ENCODE measurements at regions not wholly inside any gene's neighbourhood (a gene's known extent, or its start where the extent isn't known, plus 50 kb on each side); places are given as distances from the start of the nearest gene placed in this dataset.

DNA sequence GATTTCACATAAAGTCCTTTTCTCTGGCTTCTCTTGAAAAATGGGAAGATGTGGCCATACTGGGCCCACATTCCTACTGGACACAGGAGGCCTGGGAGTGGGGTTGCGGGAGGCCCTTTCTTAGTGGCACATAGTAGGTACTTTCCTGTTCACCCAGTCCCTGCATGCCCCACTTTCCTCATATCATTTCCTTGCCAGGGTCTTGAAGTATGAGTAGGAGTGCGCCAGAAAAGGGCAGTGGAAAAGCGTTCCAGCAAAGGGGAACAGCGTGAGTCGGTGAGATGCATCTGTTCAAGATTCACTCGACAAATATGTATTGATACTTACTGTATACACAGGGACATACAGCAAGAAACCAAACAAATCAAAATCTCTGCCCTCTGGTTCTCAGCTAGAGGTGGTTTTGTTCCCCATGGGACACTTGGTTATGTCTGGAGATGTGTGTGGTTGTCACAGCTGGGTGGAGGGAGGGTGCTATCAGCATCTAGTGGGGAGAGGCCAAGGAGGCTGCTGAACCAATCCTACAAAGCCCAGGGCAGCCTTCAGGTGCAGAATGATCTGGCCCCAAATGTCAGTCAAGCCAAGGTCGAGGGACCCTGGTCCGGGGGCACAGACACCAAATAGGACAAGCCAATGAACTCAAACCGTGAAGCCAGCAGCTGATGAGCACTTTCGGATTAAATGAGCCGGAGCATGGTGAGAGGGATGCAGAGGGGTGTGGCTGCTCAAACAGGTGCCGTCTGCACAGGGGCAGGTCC is 151.4 kb downstream of the CEBPB start:
- Histone ChIP-seq H3K9me3 (ENCODE audit: control insufficient read depth in 2 of 3, insufficient read depth in 1 of 3, low read length in 3 of 3) (no peaks in the 10 kb centered on the region), H3K4me1 (ENCODE audit: control insufficient read depth in 2 of 3, insufficient read depth in 2 of 3, low read depth in 1 of 3, low read length in 3 of 3) (peaks cover 0 to 26% (median 14%) of the 10 kb centered on the region in 3 donors), H3K9ac (ENCODE audit: low read length in 3 of 3) (no peak overlapping the region), H3K27ac (ENCODE audit: low read depth in 2 of 2, low read length in 2 of 2) (no peak overlapping the region), H3K4me3 (ENCODE audit: low read length in 3 of 3) (no peak overlapping the region), H3K27me3 (ENCODE audit: control insufficient read depth, insufficient read depth, low read length) (no peaks in the 10 kb centered on the region), H3K36me3 (ENCODE audit: control insufficient read depth in 2 of 3, insufficient read depth in 3 of 3, low read length in 3 of 3) (no peaks in the 10 kb centered on the region)
- DNase-seq = no peak
- TF ChIP-seq, protein P1, sequence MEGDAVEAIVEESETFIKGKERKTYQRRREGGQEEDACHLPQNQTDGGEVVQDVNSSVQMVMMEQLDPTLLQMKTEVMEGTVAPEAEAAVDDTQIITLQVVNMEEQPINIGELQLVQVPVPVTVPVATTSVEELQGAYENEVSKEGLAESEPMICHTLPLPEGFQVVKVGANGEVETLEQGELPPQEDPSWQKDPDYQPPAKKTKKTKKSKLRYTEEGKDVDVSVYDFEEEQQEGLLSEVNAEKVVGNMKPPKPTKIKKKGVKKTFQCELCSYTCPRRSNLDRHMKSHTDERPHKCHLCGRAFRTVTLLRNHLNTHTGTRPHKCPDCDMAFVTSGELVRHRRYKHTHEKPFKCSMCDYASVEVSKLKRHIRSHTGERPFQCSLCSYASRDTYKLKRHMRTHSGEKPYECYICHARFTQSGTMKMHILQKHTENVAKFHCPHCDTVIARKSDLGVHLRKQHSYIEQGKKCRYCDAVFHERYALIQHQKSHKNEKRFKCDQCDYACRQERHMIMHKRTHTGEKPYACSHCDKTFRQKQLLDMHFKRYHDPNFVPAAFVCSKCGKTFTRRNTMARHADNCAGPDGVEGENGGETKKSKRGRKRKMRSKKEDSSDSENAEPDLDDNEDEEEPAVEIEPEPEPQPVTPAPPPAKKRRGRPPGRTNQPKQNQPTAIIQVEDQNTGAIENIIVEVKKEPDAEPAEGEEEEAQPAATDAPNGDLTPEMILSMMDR (IDR thresholded peaks at IDR 0.05; ENCODE audit: borderline replicate concordance, extremely low read depth, insufficient read depth) = no peak
- intact Hi-C loops (cut with DNase I) = no loop called here
- no peak for FAIRE-seq

DNA sequence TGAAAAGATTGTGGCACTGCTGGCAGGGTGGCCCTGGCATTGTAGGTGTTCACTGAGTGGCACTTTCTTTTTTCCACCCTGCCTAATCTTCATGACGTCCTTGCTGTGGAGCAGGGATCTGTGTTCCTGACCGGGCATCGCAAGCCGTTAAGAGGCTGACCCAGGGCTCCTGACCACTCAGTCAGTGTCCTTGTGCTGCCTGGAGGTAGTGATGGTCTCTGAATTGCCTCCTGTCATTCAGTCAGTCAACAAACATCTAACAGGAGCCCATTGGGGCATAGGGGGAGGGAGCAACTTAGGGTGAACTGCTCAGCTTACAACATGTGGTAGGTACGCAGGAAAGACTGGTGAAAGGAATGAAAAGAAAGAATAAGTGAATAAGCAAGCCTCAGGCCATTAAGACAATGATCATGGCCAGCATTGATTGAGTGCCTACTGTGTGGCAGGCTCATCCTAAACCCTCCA is 152.0 kb downstream of the CEBPB start:
- Histone ChIP-seq H3K4me3 (ENCODE audit: low read length in 3 of 3) (no peak overlapping the region), H3K9me3 (ENCODE audit: control insufficient read depth in 2 of 3, insufficient read depth in 1 of 3, low read length in 3 of 3) (no peaks in the 10 kb centered on the region), H3K4me1 (ENCODE audit: control insufficient read depth in 2 of 3, insufficient read depth in 2 of 3, low read depth in 1 of 3, low read length in 3 of 3) (peaks cover 0 to 29% (median 20%) of the 10 kb centered on the region in 3 donors), H3K9ac (ENCODE audit: low read length in 3 of 3) (no peak overlapping the region), H3K27me3 (ENCODE audit: control insufficient read depth, insufficient read depth, low read length) (no peaks in the 10 kb centered on the region), H3K36me3 (ENCODE audit: control insufficient read depth in 2 of 3, insufficient read depth in 3 of 3, low read length in 3 of 3) (no peaks in the 10 kb centered on the region), H3K27ac (ENCODE audit: low read depth in 2 of 2, low read length in 2 of 2) (no peak overlapping the region)
- TF ChIP-seq, protein P1 (IDR thresholded peaks at IDR 0.05; ENCODE audit: borderline replicate concordance, extremely low read depth, insufficient read depth) = no peak
- DNase-seq = no peak
- FAIRE-seq = no peak
- intact Hi-C loops (cut with DNase I) = no loop called here

DNA sequence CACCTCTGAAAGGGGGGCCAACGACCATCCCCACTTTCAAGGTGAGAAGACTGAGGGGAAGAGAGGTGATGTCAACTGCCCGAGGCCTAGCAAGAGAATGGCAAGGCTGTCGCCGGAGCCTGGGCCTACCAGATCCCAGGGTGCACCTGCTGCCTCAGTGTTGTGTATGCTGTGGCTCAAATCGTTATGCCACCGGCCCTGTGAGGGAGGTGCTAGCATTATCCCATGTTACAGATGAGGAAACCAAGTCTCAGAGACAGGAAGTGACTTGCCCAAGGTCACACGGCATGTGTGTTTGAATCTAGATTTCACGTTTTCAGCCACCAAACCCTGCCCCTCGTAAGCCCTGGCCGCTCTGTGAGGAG is 152.5 kb downstream of the CEBPB start:
- DNase-seq = no peak
- TF ChIP-seq, protein P1 (IDR thresholded peaks at IDR 0.05; ENCODE audit: borderline replicate concordance, extremely low read depth, insufficient read depth) = no peak
- Histone ChIP-seq H3K27ac (ENCODE audit: low read depth in 2 of 2, low read length in 2 of 2) (no peak overlapping the region), H3K9me3 (ENCODE audit: control insufficient read depth in 2 of 3, insufficient read depth in 1 of 3, low read length in 3 of 3) (no peaks in the 10 kb centered on the region), H3K4me3 (ENCODE audit: low read length in 3 of 3) (no peak overlapping the region), H3K36me3 (ENCODE audit: control insufficient read depth in 2 of 3, insufficient read depth in 3 of 3, low read length in 3 of 3) (no peaks in the 10 kb centered on the region), H3K9ac (ENCODE audit: low read length in 3 of 3) (no peak overlapping the region), H3K4me1 (ENCODE audit: control insufficient read depth in 2 of 3, insufficient read depth in 2 of 3, low read depth in 1 of 3, low read length in 3 of 3) (peaks cover 0 to 30% (median 24%) of the 10 kb centered on the region in 3 donors), H3K27me3 (ENCODE audit: control insufficient read depth, insufficient read depth, low read length) (no peaks in the 10 kb centered on the region)
- intact Hi-C loops (cut with DNase I) = no loop called here
- FAIRE-seq = no peak

All from kidney (tissue), 13 donors.